ENCODE measurements at regions not wholly inside any gene's neighbourhood (a gene's known extent, or its start where the extent isn't known, plus 50 kb on each side); places are given as distances from the start of the nearest gene placed in this dataset.

DNA sequence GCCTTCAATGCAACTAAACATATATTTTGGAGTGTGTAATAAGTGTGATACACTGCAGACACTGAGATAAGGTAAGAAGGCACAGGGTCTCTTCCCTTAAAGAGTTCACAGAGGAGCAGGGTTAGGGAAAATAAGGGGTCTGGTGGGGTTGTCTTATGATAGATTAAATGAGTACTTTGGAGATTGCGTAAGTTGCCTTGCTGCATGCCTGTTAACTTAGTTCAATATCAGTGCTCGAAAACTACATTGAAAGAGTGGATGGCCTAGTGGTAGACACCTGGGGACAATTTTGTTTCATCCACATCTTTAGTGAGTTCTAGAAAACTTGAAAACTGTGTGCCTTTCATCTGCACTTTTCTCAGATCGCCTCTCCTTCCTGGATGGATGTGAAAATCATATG lies 123.2 kb upstream of the BTBD3 start:
- TF ChIP-seq, protein P1, sequence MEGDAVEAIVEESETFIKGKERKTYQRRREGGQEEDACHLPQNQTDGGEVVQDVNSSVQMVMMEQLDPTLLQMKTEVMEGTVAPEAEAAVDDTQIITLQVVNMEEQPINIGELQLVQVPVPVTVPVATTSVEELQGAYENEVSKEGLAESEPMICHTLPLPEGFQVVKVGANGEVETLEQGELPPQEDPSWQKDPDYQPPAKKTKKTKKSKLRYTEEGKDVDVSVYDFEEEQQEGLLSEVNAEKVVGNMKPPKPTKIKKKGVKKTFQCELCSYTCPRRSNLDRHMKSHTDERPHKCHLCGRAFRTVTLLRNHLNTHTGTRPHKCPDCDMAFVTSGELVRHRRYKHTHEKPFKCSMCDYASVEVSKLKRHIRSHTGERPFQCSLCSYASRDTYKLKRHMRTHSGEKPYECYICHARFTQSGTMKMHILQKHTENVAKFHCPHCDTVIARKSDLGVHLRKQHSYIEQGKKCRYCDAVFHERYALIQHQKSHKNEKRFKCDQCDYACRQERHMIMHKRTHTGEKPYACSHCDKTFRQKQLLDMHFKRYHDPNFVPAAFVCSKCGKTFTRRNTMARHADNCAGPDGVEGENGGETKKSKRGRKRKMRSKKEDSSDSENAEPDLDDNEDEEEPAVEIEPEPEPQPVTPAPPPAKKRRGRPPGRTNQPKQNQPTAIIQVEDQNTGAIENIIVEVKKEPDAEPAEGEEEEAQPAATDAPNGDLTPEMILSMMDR (IDR thresholded peaks at IDR 0.05; ENCODE audit: insufficient read depth, low read length, poor library complexity, severe bottlenecking) = no peak
- Histone ChIP-seq H3K27me3 (ENCODE audit: control insufficient read depth, insufficient read depth, low read length) (no peaks in the 10 kb centered on the region), H3K4me3 (ENCODE audit: low read depth, low read length) (no peak overlapping the region), H3K36me3 (ENCODE audit: control insufficient read depth, insufficient read depth, low read length) (no peaks in the 10 kb centered on the region)
- no peak for DNase-seq (ENCODE audit: low read depth)

DNA sequence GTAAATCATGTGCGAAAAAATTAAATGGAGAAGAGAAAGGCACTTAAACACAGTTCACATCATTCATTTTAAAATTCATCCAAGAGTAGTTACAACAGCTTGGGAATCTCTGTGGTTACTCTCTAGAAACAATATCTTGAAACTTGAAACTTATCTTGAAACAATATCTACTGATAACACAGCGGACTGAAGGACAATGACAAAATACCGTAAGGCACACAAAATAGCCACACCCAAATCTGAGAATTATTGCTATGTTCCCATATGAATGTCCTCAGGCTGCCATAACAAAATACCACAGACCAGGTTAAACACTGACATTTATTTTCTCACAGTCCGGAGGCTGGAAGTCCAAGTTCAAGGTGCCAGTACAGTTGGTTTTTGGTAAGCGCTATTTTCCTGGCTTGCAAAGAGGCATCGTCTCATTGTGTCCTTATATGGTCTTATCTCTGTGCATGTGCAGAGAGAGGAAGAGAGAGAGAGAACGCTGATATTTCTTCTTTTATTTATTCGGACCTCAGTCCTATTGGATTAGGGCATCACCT lies 122.5 kb upstream of the BTBD3 start:
- no peak overlapping the region for H3K4me3 ChIP-seq (ENCODE audit: low read depth, low read length)
- TF ChIP-seq, protein P1 (IDR thresholded peaks at IDR 0.05; ENCODE audit: insufficient read depth, low read length, poor library complexity, severe bottlenecking) = no peak
- no peaks in the 10 kb centered on the region for H3K27me3 ChIP-seq (ENCODE audit: control insufficient read depth, insufficient read depth, low read length)
- H3K36me3 ChIP-seq (ENCODE audit: control insufficient read depth, insufficient read depth, low read length) = no peaks in the 10 kb centered on the region
- no peak for DNase-seq (ENCODE audit: low read depth)

DNA sequence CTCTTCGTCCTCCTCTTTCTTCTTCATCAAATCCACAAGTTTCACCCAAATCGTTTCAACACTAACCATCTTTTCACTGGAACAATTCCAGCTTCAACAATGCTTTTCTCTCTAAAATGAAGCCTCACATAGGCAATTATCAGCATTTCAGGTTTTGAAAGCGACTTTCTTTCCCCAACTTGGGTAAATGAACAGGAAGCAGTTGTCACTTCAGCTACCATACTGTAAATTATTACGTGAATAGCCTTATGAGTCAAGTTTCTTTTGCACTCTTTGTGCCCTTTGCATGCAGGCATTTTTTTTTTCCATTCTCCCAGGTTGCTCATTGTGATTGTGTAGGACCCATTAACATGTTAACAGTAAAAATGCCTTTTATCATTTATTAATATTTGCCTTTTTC lies 121.7 kb upstream of the BTBD3 start:
- TF ChIP-seq, protein P1 (IDR thresholded peaks at IDR 0.05; ENCODE audit: insufficient read depth, low read length, poor library complexity, severe bottlenecking) = no peak
- no peaks in the 10 kb centered on the region for H3K36me3 ChIP-seq (ENCODE audit: control insufficient read depth, insufficient read depth, low read length)
- peak; percentile 25 for DNase-seq (ENCODE audit: low read depth)
- H3K27me3 ChIP-seq (ENCODE audit: control insufficient read depth, insufficient read depth, low read length) = no peaks in the 10 kb centered on the region
- H3K4me3 ChIP-seq (ENCODE audit: low read depth, low read length) = no peak overlapping the region

DNA sequence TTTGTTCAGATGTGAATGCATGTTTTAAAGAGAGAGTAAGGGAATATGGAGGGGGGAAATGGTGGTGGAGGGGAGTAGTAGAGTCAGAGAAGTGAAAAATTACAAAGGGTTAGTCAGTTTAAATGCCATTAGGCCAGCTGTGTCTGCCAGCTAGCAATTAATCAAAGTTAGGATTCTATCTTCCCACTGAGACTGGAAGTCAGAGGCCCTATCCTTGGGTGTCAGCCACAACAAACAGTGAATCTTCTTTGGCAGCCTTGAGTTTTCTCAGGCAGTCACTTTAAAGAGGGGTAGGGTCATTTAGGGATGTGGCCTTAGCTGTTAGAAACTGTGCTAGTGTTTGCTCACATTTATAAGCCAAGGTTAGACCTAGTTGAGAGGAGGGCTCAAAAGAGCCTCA lies 120.5 kb upstream of the BTBD3 start:
- no peak overlapping the region for H3K4me3 ChIP-seq (ENCODE audit: low read depth, low read length)
- H3K27me3 ChIP-seq (ENCODE audit: control insufficient read depth, insufficient read depth, low read length) = no peaks in the 10 kb centered on the region
- no peaks in the 10 kb centered on the region for H3K36me3 ChIP-seq (ENCODE audit: control insufficient read depth, insufficient read depth, low read length)
- no peak for DNase-seq (ENCODE audit: low read depth)
- TF ChIP-seq, protein P1 (IDR thresholded peaks at IDR 0.05; ENCODE audit: insufficient read depth, low read length, poor library complexity, severe bottlenecking) = no peak

DNA sequence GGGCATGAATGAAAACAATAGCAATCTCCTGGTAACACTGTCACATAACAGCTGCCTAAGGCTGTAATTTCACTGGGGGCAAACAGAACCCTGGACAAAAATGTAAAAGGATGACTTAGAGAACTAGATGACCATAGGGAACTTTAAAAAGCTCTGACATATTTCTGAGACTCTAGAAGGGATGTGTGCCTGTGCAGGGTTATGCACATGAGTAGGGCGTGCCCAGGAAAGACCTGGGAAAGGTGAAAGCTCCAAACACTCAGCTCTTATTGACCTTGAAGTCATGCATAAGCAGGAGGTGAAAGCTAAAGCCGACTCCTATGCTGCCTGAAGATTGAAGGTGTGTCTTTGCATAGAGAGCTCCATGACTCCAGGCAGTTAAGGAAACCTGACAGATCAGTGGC lies 118.4 kb upstream of the BTBD3 start:
- DNase-seq (ENCODE audit: low read depth) = no peak
- H3K27me3 ChIP-seq (ENCODE audit: control insufficient read depth, insufficient read depth, low read length) = no peaks in the 10 kb centered on the region
- H3K36me3 ChIP-seq (ENCODE audit: control insufficient read depth, insufficient read depth, low read length) = no peaks in the 10 kb centered on the region
- no peak overlapping the region for H3K4me3 ChIP-seq (ENCODE audit: low read depth, low read length)
- TF ChIP-seq, protein P1 (IDR thresholded peaks at IDR 0.05; ENCODE audit: insufficient read depth, low read length, poor library complexity, severe bottlenecking) = no peak
